Endometrium (tissue), 2 donors: ENCODE measurements at regions not wholly inside any gene's neighbourhood (a gene's known extent, or its start where the extent isn't known, plus 50 kb on each side); places are given as distances from the start of the nearest gene placed in this dataset.

ENCODE experiments used
- FAIRE-seq: peaks from 2 replicates; lab custom pipeline; 2012; peaks lifted over from hg19 to GRCh38; lab: Jason Lieb, UNC
- donor health status: control.
- donor health status: control.

DNA sequence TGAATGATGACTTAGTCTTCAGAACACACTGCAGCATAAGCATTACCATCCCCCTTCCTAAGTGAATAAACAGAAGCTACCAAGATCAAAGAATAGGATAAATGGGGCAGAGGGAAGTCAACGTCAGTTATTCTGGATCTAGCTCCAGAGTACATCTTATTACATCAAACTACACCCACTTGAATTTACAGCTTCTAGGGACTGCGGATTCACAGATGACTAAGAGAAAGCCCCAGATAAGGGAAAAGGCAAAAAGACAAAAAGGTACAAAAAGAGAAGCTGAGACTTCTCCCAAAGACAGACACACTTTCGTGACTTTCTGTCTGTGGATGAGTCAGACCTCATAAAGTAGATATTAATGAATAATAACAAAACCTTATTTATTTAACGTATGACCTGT, 457.9 kb upstream of the BRINP1 start:
- FAIRE-seq = no peak

DNA sequence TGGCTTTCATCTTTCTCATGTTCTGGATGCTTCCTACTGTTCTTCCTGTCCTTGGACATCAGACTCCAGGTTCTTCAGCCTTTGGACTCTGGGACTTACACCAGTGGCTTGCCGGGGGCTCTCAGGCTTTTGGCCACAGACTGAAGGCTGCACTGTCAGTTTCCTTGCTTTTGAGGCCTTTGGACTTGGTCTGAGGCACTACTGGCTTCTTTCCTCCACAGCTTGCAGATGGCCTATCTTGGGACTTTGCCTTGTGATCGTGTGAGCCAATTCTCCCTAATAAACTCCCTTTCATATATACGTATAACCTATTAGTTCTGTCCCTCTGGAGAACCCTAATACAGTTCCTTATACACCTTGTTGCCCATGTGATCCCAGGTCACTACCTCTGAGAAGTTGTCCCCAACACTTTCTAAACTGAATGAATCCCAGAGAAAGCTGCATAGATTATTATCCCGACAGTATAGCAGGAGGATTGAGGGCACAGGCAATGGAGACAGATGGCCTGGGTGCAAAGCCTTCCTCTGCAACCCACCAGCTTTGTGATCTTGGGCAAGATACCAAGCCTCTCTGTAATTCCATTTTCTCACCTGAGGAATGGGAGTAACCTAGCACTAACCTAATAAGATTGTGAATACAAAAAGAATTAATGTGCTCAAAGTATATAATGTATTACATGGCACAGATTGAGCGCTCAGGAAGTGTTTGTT, 449.6 kb upstream of the BRINP1 start:
- no peak for FAIRE-seq

DNA sequence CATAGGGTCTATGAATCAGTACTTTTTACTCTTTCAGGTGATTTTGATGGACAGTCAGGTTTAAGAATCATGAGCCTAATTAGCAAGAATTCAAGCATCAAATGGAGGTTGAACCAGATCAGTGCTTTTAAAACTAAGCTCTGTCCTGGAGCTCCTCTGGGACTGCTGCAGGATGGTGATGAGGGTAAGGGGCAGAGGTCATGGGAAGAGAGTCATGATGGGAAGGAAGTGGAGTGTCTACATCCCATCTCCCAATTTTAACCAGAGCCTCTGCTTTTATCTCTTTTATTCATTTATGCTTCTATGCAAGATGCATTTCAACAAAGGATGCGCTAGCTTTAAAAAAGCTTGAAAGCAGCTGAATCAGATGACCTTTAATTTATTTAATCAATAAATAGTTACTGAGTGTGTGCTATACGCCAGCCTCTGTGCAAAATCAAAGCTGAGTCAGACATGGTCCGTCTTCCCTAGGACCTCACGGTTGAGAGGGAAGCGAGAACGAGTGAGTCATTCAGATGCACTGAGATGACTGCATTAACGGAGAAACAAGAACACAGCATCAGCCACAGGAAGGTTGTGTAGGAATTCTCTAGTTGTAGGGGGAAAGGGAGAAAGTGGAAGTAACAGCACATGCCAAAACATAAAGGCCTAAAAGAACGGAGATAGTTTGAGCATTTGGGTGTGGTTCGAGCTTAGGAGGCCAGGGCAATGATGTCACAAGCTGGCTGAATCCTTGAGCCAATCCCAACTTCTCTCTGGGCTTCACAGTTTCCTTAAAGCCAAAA, 441.6 kb upstream of the BRINP1 start:
- no peak for FAIRE-seq

DNA sequence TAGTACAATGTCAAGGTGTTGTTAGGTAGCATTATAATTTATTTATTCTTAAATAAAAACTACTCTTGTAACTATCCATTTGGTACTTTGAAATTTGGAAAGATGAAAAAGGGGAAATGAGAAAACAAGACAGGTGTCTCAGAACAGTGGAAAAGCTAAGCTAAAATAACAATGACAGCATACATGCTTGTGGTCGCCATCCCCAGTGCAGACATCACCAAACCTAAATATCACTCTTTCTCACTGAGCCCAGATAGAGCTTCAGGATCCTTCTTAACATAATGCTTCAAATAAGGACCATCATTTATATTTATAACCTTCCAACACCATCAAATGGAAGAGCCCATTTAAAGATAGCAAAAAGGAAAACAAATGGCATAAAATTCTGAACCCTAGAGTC, 434.4 kb upstream of the BRINP1 start:
- no peak for FAIRE-seq

DNA sequence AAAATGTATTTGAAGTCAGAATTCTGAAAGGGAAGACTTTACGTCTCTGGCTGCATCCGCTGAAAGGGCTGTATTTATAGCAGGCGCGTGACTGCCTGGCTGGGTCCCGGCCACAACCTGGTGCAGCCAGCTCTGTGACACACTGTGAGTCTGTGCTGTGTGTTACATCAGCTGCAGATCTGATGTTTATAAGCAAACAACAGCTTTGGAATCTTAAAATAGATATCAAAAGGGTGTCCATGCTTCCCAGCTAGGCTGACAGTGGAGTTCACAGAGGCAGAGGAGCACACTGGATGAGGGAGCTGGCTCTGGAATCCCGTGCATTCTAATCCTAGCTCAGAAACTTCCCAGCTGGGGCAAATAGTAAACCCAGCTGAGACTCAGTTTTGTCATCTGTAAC, 433.4 kb upstream of the BRINP1 start:
- FAIRE-seq = no peak

DNA sequence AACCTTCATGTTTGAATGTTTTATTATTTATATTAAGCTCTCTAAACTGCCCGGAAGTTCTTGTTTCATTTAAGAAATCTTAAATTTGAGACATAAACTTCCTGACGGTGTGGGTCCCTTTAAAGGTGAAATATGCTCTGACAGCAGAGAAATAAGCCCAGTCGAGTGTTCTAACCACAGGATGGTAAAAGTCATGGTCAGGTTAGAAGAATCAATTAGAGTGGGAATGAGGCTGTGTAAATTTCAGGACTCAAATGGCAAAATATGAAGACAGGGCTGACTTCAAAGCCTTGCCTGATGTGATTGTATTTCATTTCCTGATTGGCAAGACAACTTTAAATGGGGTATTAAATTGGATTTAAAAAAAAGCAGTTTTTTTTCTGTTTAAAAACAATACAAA, 432.9 kb upstream of the BRINP1 start:
- no peak for FAIRE-seq

DNA sequence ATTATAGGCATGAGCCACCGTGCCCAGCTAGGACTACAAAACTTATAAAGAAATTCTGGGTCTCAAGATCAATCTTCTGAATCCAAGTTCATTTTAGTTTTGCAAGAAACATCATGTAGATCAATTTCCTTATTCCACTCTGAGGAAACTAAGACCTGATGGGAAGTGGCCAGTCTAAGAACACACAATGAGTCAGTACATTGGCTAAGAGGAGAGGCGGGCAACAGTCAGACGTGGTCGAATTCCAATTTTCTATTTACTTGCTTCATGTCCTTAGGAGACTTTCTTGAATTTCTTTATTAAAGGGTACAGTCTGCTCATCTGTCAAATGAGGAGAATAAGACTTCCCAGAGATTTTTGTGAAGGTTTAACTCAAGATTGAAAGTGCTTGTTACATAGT, 432.1 kb upstream of the BRINP1 start:
- FAIRE-seq = no peak

DNA sequence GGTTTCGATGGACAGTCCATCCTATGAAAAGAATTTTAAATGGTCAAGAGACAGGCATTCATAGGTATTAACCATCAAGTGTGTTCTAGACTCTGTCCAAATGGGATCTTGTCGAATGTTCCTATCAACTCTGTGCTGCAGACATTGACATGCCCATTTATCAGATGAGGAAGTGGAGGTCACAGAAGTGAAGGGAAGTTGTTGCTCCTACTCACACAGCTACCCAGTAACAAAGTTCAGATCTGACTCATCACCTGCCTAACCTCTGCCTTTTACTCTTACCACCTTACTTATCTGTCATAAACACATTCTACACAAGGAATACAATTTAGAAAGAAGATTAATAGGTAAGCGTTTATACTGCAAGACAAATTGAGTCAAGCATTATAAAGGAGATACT, 426.2 kb upstream of the BRINP1 start:
- FAIRE-seq = no peak

DNA sequence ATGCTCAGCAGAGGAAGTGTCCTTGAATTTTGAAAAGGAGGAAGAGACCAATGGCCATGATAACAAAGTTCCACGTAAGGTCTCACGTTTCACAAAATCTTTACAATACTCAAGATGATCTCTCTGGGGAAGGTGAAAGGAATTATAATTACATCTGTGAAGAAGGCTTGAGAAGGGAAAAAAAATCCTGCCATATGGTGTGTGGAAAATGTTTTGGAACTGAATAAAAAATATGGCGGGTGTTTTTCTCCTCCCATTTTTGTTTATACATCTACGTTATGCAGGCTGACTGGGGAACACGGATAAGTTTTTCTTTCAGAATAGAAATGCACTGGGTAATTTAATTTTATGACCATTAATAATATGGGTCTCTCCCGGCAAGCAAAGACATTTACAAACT, 425.6 kb upstream of the BRINP1 start:
- FAIRE-seq = no peak

DNA sequence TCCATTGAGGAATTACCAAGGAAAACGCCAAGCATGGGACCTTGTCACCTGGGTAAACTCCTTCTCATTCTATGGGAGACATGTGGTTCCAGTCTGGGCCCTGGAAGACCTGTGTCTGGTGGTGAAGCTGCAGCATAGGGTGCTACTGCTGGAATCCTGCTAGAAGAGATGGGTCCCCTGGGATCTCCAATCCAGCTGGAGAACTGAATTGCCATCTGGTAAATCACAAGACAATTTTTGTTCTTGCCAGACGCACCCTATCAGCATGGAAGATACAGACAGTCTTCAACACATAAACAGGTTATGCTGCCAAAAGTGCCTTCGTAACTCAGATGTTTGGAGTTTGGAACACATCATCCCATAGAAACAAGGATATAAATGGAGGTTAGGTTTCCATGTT, 424.0 kb upstream of the BRINP1 start:
- FAIRE-seq = no peak

DNA sequence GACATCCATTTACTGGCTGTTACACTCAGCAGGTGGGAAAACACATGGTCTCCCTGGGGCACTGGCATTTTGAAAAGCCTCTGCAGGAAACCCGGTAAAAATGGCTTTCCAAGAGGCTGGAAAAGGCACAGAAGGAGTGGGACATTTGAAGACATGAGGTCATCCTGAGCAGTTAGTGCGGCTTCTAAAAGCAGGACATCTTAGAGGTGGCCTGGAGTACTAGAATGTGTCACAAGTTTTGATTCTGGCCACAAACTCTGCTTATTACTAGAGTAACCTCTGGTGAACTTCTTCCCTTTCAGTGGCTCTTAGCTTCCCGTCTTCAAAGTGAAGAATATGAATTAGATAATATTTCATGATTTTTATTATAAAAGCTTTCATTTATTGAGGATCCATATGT, 423.0 kb upstream of the BRINP1 start:
- FAIRE-seq = no peak

DNA sequence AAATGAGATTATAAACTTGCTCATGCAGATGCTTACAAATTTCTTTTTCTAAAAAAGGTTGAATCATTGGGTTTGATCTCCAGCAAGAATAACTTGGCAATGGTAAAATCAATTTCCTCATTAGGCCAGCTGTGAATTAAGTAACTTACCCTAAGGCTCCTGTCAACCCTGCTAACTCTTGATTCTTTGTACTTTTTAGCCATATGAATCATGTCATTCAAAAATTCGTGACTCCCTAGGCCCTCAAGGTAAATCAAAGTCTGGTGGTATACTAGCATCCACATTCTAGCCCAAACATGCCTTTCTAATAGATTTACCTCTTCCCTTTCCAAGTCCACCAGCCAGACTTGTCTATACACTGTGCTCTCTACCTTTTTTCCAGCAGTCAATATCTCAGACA, 420.8 kb upstream of the BRINP1 start:
- FAIRE-seq = no peak

DNA sequence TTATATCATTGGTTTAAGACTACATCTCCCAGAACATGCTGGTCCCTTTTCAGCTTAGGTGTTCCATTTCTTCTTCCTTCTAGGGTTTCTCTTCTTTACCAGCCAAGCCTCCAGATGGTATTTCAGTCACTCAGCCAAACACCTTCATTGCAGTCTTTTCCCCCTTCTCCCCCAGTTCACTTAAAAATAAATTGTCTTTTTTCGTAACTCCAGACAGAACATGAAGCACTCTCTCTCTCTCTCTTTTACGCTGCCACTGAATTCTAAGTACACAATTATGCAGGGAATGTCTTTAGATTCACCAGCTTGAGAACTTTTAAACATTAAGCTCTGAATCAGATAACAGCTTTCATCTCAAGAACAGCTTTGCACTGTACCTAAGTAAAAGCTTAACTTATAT, 419.7 kb upstream of the BRINP1 start:
- no peak for FAIRE-seq

DNA sequence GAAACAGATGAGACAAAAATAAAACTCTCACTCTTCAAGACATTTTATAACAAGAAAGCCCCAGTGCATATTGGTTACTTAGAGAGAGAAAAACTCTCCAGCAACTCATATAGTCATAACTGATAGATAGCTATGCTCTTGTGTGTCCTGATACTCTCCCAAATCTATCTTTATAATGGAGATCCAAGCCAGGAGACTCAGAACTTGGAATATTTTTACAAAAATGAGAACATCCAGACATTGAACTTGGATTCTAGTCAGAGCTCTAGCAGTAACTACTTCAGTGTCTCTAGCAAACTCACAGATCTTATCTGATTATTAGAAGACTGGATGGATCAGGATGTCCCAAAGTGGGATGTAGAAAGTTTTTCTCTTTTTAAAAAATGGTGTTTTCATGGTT, 412.7 kb upstream of the BRINP1 start:
- FAIRE-seq = no peak

DNA sequence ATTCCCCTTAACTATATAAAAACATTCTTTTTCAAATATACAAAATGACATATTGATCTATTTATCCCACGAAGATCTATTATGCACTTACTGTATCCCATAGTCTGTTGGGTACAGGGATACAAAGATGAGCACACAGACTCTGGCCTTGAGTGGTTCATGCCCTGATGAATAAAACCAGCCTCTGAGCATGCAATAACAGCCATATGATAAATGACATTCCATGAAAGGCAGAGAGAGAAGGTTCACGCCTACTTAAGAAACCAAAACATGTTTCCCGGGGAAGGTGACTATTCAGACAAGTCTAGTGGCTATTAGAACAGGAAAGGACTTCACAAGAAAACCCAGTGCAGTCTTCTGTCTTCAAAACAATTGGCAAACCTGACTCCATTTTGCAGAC, 406.2 kb upstream of the BRINP1 start:
- no peak for FAIRE-seq

DNA sequence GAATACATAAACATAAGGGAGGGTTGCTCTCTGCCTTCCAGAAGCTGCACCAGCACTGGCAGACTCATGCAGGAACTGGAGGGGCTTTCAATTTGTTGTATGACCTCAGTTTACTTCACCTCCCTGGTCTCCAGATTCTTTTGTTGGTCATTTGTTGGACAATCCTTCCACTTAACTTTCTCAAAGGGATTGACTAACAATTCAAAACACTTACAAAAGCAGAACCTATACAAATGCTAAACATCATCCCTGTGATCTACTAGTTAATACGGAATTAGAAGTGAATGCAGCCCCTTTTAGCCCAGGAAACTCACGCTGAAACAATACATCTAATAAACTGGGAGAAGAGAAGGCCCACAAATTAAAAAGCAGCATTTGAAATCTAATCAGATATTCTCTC, 404.6 kb upstream of the BRINP1 start:
- FAIRE-seq = no peak

DNA sequence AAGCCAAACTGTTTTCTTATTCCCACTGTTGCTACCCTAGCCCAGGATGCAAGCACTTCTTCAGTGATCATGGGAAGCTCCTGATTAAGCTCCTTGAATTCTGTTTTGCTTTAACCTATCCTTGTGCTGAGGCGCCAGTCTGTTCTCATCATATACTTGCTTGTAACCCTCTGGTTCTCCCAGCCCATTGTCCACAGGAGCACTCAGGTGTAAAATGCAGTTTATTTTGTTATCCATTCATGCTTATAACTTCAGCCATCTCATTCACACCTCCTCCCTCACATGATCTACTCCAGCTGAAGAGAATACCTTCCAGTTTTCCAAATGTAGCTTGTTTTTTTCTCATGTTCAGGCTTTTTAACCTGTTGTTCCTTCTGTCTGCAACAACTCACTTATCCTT, 402.1 kb upstream of the BRINP1 start:
- FAIRE-seq = no peak

DNA sequence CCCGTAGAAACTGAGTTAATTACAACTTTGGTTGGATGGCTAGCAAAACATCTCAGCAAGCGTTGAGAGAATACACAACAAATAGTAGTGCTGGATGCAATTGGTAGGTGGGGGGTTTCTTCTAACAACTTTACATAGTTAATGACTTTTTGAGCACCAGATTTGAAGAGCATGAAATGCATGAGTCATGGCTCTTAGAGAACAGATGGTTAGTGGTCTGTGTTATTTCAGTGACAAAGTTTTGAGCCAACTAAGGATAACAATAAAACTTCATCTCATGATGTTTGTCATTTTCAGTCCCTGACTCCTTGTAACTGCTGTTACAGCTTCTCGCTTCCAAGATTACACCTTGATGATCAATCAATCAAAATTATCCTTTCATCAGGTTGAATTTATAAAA, 399.0 kb upstream of the BRINP1 start:
- FAIRE-seq = peak; percentile 23

DNA sequence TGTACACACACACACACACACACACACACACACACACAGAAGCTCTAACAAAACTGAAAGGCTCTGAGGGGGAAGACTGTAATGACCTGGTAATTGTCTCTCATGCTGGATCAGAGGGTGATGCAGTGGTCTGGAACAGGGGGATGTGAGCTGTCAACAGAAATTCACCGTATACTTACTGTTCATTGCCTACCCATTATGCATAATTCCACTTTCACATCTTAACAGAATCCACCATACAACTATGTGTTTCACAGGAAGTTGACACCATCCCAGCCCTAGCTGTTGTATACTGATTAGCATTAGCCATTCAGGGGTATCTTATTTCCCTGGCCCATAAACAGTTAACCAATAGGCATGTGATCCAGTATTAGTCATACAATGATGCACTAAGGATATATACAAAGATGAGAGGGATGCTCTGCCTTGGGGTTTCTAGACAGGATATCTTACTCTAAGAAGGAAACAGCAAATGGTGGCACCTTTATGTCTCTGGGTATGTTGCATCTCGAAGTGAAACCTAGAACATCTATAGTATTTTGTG, 396.5 kb upstream of the BRINP1 start:
- no peak for FAIRE-seq

DNA sequence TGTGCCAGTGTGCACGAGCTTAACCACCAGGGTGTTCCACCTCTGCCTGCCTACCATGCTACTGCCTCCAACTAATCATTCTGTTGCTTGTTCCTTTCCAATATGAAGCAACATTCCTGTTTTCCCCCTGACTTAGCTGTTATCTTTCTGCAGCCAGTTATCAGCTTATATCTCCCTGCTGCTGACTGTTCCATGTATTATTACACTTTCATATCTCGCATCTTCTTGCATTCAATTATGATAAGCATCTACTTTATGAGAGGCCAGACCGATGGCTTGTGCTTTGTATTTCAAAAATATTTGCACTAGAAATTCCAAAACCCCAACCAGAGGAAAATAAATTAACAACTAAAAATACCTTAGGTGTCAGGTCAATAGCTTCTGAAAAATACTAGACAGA, 394.0 kb upstream of the BRINP1 start:
- no peak for FAIRE-seq

DNA sequence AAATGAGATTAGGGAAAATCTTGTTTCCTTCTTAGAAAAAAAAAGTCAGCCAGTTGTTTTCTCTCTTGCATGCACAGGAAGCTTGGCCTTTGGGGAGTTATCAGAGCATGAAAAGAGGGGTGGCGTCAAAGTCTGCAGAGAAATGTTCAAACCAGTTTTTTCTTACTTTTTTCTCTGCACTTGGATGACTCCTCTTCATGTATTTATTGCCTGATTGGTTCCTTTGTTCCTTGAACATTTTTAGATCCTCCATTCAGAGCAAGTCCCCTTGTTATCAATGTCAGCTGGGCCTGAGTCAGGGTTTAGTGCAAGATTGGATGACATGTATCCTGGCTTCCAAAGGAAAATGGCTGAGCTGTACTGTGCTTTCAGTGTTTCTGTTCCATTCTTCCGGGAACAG, 392.6 kb upstream of the BRINP1 start:
- no peak for FAIRE-seq

DNA sequence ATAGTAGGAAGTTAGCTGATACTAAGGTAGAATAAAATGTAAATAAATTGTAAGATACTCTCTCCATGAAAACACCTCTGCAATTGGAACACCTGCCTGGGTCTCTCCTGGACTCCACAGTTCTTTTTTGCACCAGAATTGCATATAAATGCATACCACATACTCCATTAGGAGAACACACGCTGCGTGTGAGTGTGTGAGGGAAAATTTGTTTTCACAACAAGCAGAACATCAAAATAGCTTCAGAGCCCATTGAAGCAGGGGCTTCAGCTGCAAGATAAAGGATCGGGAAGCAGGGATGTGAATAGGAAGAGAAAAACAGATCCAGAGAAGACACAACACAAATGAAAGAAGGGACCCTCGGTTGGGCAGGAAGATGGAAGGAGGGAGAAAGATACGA, 389.8 kb upstream of the BRINP1 start:
- FAIRE-seq = no peak

DNA sequence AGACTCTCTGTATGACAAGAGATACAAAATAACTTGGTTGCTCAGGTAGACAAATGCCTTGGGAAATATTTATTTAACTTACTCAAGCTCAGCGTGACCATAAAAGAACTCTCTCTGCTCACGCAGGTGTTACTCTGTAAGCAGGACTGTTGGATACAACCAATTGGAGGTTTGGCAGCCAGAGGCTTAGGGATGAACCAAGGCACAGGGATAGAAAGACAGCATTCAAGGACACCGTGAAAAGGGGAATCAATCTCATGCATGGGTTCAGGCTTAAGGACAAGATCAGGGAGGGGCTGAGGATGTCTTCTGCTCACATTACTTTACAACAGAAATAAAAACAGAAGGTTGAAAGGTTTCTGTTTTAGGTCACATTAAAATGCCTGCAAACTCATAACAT, 389.0 kb upstream of the BRINP1 start:
- FAIRE-seq = peak; percentile 92

DNA sequence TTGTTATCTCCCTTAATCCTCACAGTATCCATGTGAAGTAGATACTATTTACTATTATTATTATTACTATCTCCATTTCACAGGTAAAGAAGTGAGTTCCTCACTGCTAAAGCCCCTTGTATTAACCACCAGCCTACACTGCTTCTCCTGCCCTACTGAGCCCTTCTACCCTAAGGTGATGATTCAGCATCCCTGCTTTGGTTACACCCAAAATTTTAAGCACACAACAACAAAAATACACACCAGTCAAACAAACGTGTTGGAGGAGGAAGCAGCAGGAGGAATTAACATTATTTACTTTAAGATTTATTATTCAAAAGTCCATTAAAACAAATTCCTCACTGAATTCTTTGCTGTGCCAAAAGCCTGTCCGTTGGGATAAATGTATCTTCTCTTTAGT, 370.2 kb upstream of the BRINP1 start:
- no peak for FAIRE-seq
